ENCODE measurements at regions not wholly inside any gene's neighbourhood (a gene's known extent, or its start where the extent isn't known, plus 50 kb on each side); places are given as distances from the start of the nearest gene placed in this dataset.

DNA sequence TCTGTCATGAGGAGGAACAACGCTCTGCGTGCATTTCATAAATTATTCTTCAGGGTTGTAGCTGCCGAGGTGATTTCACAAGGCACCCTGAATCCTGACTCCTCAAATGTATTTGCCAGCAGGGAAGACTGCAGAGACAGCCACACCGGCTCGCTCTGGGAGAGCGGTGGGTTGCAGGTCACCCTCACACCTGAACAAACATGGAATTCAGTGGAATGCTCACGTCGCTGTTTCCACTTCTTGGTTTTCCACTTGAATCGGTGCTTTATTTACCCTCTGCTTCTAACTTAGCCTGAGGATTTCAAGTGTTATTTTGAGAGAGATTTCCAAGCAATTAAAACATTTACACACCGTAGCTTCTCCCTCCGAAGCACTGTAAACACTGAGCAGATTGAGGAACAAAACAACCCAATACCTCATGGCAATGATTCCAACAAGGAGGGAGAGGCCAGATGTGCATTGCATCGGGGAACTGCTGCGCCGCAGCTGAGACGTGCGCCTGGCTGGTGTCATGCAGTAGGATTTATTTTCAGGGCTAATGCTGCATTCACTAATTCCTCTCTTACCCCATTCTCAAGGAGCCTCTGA lies 59.5 kb upstream of the GGTLC1 start:
- ChIA-PET CTCF (no interaction called here), POLR2A (no interaction called here)
- H3K36me3 Mint-ChIP-seq (ENCODE audit: low read depth), result no peaks in the 10 kb centered on the region
- ATAC-seq (ENCODE audit: low read depth) (no peak), DNase-seq (no peak)
- no peaks in the 10 kb centered on the region for H3K9me3 Mint-ChIP-seq
- TF ChIP-seq, protein P1, sequence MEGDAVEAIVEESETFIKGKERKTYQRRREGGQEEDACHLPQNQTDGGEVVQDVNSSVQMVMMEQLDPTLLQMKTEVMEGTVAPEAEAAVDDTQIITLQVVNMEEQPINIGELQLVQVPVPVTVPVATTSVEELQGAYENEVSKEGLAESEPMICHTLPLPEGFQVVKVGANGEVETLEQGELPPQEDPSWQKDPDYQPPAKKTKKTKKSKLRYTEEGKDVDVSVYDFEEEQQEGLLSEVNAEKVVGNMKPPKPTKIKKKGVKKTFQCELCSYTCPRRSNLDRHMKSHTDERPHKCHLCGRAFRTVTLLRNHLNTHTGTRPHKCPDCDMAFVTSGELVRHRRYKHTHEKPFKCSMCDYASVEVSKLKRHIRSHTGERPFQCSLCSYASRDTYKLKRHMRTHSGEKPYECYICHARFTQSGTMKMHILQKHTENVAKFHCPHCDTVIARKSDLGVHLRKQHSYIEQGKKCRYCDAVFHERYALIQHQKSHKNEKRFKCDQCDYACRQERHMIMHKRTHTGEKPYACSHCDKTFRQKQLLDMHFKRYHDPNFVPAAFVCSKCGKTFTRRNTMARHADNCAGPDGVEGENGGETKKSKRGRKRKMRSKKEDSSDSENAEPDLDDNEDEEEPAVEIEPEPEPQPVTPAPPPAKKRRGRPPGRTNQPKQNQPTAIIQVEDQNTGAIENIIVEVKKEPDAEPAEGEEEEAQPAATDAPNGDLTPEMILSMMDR (IDR thresholded peaks at IDR 0.05), result no peak
- no peaks in the 10 kb centered on the region for H3K4me1 Mint-ChIP-seq
- no peak overlapping the region for H3K4me3 Mint-ChIP-seq
- H3K27me3 Mint-ChIP-seq, result no peaks in the 10 kb centered on the region
- no peak overlapping the region for H3K27ac Mint-ChIP-seq
- intact Hi-C loops (cut with micrococcal nuclease), result no loop called here

DNA sequence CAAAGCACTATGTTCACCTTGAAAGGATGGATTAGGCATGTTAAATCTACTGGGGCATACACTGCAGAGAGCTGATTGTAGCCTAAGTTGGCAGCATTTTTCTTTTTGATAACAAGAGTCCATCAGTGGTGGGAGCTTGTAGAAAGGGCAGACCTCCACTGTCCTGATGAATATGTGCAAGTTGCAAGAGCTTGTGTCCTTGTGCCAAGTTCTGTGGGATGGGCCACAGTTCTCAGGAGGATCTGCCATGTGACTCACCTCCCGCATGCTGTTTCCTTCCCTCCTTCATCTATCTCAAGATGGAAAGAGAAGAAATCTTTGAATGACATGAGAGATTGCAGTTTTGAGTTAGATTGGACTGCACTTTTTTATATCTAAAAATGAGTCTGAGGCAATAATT lies 58.3 kb upstream of the GGTLC1 start:
- no peaks in the 10 kb centered on the region for H3K9me3 Mint-ChIP-seq
- no peaks in the 10 kb centered on the region for H3K27me3 Mint-ChIP-seq
- intact Hi-C loops (cut with micrococcal nuclease), result no loop called here
- POLR2A ChIA-PET, result no interaction called here
- H3K36me3 Mint-ChIP-seq (ENCODE audit: low read depth), result no peaks in the 10 kb centered on the region
- TF ChIP-seq, protein P1 (IDR thresholded peaks at IDR 0.05), result no peak
- no peak for ATAC-seq (ENCODE audit: low read depth)
- H3K4me1 Mint-ChIP-seq, result no peaks in the 10 kb centered on the region
- CTCF ChIA-PET, result no interaction called here
- H3K4me3 Mint-ChIP-seq, result no peak overlapping the region
- no peak for DNase-seq
- no peak overlapping the region for H3K27ac Mint-ChIP-seq

DNA sequence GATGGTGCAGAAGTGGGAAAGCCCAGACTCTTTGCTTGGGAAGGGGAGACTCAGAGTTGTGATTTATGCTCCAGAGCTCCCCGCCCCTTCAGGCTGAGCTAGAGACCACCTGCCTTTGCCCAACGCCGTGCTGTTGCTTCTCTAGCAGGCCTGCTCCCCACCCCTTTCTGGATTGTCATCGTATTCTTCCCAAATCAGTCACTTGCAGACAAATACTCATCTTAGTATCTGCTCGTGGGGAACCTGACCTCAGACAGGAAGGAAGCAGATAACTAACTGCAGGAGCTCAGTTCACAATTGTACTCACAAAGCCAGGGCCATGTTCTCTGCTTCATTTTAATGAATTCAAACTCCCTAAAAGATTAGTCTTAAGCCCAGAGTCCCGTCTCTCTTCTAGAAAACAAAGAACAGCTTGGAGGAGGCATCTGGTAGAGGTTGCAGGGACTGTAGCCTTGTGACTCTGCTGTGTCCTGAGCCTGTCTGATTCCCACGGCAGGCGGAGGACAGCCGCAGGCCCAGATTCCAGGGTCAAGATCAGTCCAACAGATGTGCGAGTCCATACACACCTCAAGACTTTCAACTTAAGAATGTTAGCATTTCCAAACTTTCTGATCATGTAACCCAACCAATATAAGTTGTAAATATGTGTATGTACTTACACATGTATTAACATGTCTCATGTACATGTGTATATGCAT lies 57.2 kb upstream of the GGTLC1 start:
- H3K4me3 Mint-ChIP-seq, result no peak overlapping the region
- ChIA-PET POLR2A (no interaction called here), CTCF (no interaction called here)
- DNase-seq, result no peak
- H3K9me3 Mint-ChIP-seq, result no peaks in the 10 kb centered on the region
- intact Hi-C loops (cut with micrococcal nuclease), result no loop called here
- no peak overlapping the region for H3K27ac Mint-ChIP-seq
- TF ChIP-seq, protein P1 (IDR thresholded peaks at IDR 0.05), result no peak
- no peaks in the 10 kb centered on the region for H3K27me3 Mint-ChIP-seq
- H3K36me3 Mint-ChIP-seq (ENCODE audit: low read depth), result no peaks in the 10 kb centered on the region
- ATAC-seq (ENCODE audit: low read depth), result no peak
- no peaks in the 10 kb centered on the region for H3K4me1 Mint-ChIP-seq

DNA sequence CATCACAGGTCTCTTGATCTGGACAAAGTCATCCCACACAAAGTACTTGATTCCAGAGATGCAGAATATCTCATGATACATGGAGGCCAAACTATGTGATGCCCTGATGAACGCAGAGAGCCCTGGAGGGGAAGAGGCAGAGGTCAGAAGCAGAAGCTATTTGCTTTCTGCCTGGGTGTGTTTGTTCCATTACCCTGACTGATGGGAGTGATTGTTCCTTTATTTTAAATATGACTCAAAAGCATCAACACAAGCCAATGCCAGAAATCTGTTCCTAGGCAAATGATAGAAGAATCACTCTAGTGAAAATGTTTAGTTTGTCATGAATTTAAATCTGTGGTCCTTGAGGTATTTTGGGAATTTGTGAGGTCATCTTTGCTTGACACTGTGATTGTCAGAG lies 54.7 kb upstream of the GGTLC1 start:
- no peaks in the 10 kb centered on the region for H3K4me1 Mint-ChIP-seq
- DNase-seq (no peak), ATAC-seq (ENCODE audit: low read depth) (no peak)
- H3K36me3 Mint-ChIP-seq (ENCODE audit: low read depth), result no peaks in the 10 kb centered on the region
- intact Hi-C loops (cut with micrococcal nuclease), result no loop called here
- POLR2A ChIA-PET, result no interaction called here
- TF ChIP-seq, protein P1 (IDR thresholded peaks at IDR 0.05), result no peak
- no peak overlapping the region for H3K4me3 Mint-ChIP-seq
- no peaks in the 10 kb centered on the region for H3K27me3 Mint-ChIP-seq
- no peak overlapping the region for H3K27ac Mint-ChIP-seq
- no peaks in the 10 kb centered on the region for H3K9me3 Mint-ChIP-seq
- CTCF ChIA-PET, result no interaction called here

DNA sequence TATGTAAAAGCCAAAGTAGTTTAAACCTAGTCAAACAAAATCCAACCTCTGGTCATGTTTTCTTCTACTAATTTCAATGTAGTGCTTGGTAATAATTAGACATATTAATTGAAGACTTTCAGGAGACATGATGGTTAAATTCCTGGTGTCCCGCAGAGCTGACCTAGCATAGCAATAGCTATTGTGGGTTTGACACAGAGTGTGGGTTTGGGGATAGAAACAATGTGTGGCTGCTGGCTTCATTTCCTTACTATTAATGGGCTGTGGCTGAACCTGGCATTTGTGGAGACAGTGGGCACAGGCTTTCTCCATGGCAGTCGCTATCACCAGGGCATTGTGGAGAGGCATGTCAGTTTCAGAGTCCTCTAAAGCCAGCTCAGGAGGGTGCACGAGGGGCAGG lies 54.1 kb upstream of the GGTLC1 start:
- no peaks in the 10 kb centered on the region for H3K36me3 Mint-ChIP-seq (ENCODE audit: low read depth)
- H3K4me3 Mint-ChIP-seq, result no peak overlapping the region
- H3K4me1 Mint-ChIP-seq, result no peaks in the 10 kb centered on the region
- no peaks in the 10 kb centered on the region for H3K9me3 Mint-ChIP-seq
- intact Hi-C loops (cut with micrococcal nuclease), result no loop called here
- DNase-seq, result no peak
- TF ChIP-seq, protein P1 (IDR thresholded peaks at IDR 0.05), result no peak
- no peak for ATAC-seq (ENCODE audit: low read depth)
- POLR2A ChIA-PET, result no interaction called here
- no peaks in the 10 kb centered on the region for H3K27me3 Mint-ChIP-seq
- H3K27ac Mint-ChIP-seq, result no peak overlapping the region
- CTCF ChIA-PET, result no interaction called here
